Activated CD8-positive, alpha-beta memory T cell treated with anti-CD3 and anti-CD28 coated beads for 48 hours (primary cell): ENCODE measurements at regions not wholly inside any gene's neighbourhood (a gene's known extent, or its start where the extent isn't known, plus 50 kb on each side); places are given as distances from the start of the nearest gene placed in this dataset.
"Not testable (repeated sequence)": the region's sequence is repeated elsewhere in the genome, so short reads cannot be mapped to it uniquely, and the experiment has no call there.

Experiments
- DNase-seq, 3 experiments: peaks; one replicate each; pipeline ENCODE4 v3.0.0-alpha.2; 2020; ENCODE audit warnings: low read depth in 2 of 3, low spot score in 2 of 3

- DNase-seq: no peak
Observed at GRCh38 chr1:218904416-218904815, 269.3 kb upstream of the LYPLAL1 start.

- no peak for DNase-seq
Observed at GRCh38 chr1:218916720-218917119, 257.0 kb upstream of the LYPLAL1 start.

- no peak for DNase-seq
Observed at GRCh38 chr1:218917656-218918055, 256.0 kb upstream of the LYPLAL1 start.

- no peak for DNase-seq
Observed at GRCh38 chr1:218925777-218926176, 247.9 kb upstream of the LYPLAL1 start.

- no peak for DNase-seq
Observed at GRCh38 chr1:218926631-218927030, 247.0 kb upstream of the LYPLAL1 start.

- DNase-seq: no peak
Observed at GRCh38 chr1:218930000-218930399, 243.7 kb upstream of the LYPLAL1 start.

GRCh38 chr1:218930472-218931241 lies 243.0 kb upstream of the LYPLAL1 start:
- DNase-seq: no peak

- DNase-seq: no peak
Observed at GRCh38 chr1:218931324-218931723, 242.4 kb upstream of the LYPLAL1 start.

- DNase-seq: no peak
Observed at GRCh38 chr1:218933513-218933912, 240.2 kb upstream of the LYPLAL1 start.

GRCh38 chr1:218935408-218935807 lies 238.3 kb upstream of the LYPLAL1 start:
- DNase-seq: not testable (repeated sequence)

GRCh38 chr1:218938259-218938658 lies 235.4 kb upstream of the LYPLAL1 start:
- no peak for DNase-seq

- DNase-seq: no peak
Observed at GRCh38 chr1:218939095-218939494, 234.6 kb upstream of the LYPLAL1 start.

- DNase-seq: no peak
Observed at GRCh38 chr1:218942431-218942830, 231.2 kb upstream of the LYPLAL1 start.

- DNase-seq: no peak
Observed at GRCh38 chr1:218943371-218943770, 230.3 kb upstream of the LYPLAL1 start.

- no peak for DNase-seq
Observed at GRCh38 chr1:218945050-218945449, 228.6 kb upstream of the LYPLAL1 start.

- no peak for DNase-seq
Observed at GRCh38 chr1:218946147-218946546, 227.5 kb upstream of the LYPLAL1 start.

GRCh38 chr1:218948446-218948845 lies 225.2 kb upstream of the LYPLAL1 start:
- DNase-seq: no peak

- DNase-seq: no peak
Observed at GRCh38 chr1:218953386-218953785, 220.3 kb upstream of the LYPLAL1 start.

GRCh38 chr1:218957971-218958370 lies 215.7 kb upstream of the LYPLAL1 start:
- no peak for DNase-seq

- DNase-seq: no peak
Observed at GRCh38 chr1:218959784-218960183, 213.9 kb upstream of the LYPLAL1 start.

GRCh38 chr1:218964471-218965185 lies 209.1 kb upstream of the LYPLAL1 start:
- no peak for DNase-seq

- no peak for DNase-seq
Observed at GRCh38 chr1:218965821-218966220, 207.9 kb upstream of the LYPLAL1 start.

- DNase-seq: no peak
Observed at GRCh38 chr1:218967254-218967653, 206.4 kb upstream of the LYPLAL1 start.
